SKM-1 treated with dmso at 0.1 percent for 144 hours (cell line): ENCODE measurements at regions not wholly inside any gene's neighbourhood (a gene's known extent, or its start where the extent isn't known, plus 50 kb on each side); places are given as distances from the start of the nearest gene placed in this dataset.
"Not testable (repeated sequence)": the region's sequence is repeated elsewhere in the genome, so short reads cannot be mapped to it uniquely, and the experiment has no call there.

Experiments
- DNase-seq: peaks from one replicate; lab custom pipeline; 2025; ENCODE audit not compliant: unreplicated experiment; lab: John Stamatoyannopoulos, UW

GRCh38 chr3:70740872-70741271 is 428.4 kb upstream of the MDFIC2 start:
- no peak for DNase-seq

DNA sequence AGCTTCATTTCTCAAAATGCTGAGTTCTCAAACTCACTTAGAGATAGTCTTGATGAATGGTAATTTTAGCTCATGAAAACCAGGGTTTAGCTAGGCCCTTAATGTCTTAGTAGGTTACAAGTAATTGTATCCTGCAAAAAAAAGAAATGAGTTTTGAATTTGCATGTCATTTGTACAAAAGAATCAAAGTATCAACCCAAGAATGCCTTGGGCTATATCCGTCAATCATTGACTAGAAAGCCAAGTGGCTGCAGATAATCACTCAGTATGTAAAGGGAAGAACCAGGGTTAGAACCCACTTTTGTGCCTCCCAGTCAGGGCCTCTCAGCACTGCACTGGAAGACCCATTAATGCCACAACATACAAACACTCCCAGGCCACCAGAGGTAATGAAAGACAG is 427.6 kb upstream of the MDFIC2 start:
- DNase-seq, result no peak

DNA sequence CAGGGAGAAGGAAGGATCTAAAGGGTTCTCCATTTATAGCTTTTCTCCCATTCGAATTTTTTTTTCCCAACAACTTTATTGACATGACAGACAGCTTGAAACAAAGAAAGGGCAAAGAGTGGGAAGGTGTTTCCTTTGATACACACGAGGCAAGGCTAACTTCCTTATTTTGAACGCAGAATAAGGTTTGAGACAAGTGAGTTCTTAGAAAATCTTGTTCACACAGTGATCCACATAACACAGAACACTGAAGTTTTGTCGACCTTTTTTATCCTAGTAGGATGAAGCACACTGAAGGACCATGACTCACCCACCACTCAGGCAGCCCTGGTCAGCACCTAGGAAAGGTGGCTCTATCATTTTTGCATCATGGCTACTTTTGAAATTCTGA is 425.8 kb upstream of the MDFIC2 start:
- DNase-seq, result no peak

DNA sequence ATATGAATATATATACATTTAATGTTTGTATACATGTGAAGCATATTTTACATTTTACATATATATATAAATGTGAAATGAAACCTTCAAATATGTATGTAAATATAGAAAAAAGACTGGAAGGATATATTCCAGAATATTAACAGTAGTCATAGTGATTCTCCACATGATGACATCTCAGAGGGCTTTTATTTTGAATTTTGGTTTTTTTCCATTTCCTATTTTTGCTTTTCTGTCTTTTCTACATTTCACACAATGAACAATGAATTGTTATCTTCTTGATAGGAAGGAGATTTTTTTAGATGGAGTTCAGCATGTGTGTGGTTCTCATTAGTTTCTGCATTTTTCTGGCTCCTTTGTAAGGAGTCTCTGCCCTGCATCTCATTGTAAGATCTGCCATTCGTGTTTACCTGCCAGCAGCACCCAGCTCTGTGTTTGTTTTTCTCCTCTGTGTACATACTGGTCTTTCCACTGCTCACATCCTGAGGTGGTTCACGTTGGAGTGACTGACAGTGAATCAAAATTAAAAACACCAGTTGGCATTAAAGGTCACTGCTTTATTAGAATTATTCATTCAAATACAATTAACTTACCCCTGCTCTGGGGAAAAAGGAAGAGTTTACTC is 425.3 kb upstream of the MDFIC2 start:
- DNase-seq, result no peak

DNA sequence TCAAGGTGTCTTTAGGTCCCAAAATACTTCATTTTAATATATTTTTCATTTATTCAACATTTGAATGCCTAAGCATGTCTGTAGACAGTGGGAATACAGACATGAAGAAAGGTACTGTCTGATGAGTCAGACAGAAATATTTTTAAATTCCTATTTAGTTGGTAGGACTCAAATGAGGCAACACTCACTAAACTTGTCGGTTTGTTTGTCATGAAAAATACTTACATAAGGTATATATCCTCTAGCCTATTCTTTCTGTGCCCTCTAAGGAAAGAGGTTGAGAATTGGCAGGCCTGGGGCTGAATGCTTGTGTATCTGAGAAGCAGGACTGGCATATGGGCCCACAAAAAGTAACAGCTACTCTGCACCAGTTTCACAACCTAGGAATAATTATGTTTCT is 423.6 kb upstream of the MDFIC2 start:
- no peak for DNase-seq

- no peak for DNase-seq
These were observed 422.3 kb upstream of the MDFIC2 start for GRCh38 chr3:70734756-70735155.

GRCh38 chr3:70731046-70731445 is 418.6 kb upstream of the MDFIC2 start:
- no peak for DNase-seq

GRCh38 chr3:70729845-70730244 is 417.4 kb upstream of the MDFIC2 start:
- no peak for DNase-seq

DNA sequence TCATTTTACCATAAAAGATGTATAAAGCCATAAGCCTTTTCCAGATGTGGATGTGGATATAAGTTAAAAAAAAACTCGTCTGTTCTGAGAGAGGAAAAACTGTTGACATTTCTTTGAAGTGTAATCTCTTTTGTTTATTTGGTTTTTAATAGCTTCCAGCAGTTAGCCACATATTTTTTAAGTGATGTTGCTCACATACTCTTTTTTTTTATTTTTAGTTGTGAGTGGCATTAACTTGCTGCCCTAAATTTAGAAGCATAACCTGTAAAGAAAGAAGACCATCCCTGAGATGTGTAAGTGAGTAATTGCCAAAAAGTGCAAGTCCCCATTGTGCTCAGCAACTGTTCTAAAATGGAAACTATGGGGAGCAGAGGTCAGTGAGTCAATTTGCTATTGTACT is 415.9 kb upstream of the MDFIC2 start:
- DNase-seq, result no peak

DNA sequence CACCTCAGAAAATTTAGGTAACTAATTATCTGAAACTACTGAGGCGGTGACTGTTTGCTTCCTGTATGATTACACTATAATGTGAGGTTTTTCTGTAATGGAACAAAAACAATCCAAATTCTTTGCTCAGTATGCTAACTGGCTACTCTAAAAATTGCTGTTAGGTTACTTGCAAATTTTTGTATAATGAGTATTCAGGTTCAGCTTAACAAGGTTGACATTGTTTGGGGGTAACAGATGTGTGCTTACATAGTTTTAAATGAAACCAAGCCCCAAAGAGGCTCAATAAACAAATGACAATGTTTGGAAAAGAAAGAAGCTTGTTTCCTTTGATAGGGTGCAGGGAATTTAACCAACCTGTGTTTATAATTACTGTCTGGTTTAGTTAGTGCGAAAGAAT is 414.5 kb upstream of the MDFIC2 start:
- no peak for DNase-seq

- no peak for DNase-seq
These were observed 413.9 kb upstream of the MDFIC2 start for GRCh38 chr3:70726096-70726938.

GRCh38 chr3:70722018-70722417 is 409.6 kb upstream of the MDFIC2 start:
- DNase-seq, result no peak

- DNase-seq, result no peak
These were observed 404.4 kb upstream of the MDFIC2 start for GRCh38 chr3:70716832-70717231.

DNA sequence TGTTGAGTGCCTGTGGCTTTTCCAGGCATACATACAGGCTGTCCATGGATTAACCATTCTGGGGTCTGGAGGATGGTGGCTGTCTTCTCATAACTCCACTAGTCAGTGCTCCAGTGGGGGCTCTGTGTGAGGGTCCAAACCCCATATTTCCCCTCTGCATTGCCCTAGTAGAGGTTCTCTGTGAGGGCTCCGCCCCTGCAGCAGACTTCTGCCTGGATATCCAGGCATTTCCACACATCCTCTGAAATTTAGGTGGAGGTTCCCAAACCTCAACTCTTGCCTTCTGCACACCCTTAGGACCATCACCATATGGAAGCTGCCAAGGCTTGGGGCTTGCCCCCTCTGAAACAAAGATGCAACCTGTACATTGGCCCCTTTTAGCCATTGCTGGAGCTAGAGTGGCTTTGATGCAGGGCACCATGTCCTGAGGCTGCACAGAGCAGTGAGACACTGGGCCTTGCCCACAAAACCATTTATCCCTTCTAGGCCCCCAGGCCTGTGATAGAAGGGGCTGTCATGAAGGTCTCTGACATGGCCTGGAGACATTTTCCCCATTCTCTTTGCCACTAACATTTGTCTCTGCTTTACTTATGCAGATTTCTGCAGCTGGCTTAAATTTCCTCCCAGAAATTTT is 400.1 kb upstream of the MDFIC2 start:
- DNase-seq, result no peak

- DNase-seq, result no peak
These were observed 391.1 kb upstream of the MDFIC2 start for GRCh38 chr3:70703305-70704102.

DNA sequence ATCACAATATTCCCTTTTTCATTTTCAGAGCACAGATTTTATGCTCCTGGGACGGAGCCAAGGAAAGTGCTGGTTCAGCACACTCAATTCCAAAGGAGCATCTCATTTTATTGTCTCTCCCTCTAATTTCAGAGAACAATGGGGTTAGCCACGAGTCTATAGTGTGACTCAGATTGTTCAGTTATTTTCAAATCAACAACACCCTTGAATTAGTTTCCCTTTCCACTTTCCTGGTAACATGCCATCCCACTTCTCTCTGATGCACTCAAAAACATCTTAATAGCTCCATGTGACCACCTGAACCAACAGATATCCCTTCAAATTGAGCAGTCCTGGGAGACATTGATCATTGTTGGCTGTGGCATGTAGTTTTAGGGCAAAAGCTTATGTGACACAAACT is 389.7 kb upstream of the MDFIC2 start:
- no peak for DNase-seq

DNA sequence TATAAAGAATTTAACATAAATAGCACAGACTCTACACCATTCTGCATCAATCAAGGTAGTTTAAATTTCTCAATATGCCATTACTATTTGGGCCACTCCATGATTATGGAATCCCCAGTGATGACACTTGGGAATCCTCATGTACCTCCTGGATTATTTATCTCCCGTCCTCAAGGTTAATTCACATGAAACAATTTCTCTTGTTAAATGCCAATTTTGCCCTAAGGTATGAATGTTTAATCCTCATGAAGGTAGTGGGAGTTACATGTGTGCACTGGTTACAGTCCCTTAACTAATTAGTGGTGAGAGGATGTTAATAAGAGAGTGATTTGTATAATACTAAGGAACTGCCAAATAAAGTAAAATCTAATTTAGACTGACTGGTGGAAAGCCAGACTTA is 372.3 kb upstream of the MDFIC2 start:
- DNase-seq, result no peak

GRCh38 chr3:70675810-70676209 is 363.4 kb upstream of the MDFIC2 start:
- DNase-seq, result not testable (repeated sequence)

GRCh38 chr3:70658513-70659310 is 346.3 kb upstream of the MDFIC2 start:
- DNase-seq, result no peak

- DNase-seq, result no peak
These were observed 345.0 kb upstream of the MDFIC2 start for GRCh38 chr3:70657454-70657853.

- DNase-seq, result no peak
These were observed 335.4 kb upstream of the MDFIC2 start for GRCh38 chr3:70647823-70648222.
